ENCODE measurements at regions not wholly inside any gene's neighbourhood (a gene's known extent, or its start where the extent isn't known, plus 50 kb on each side); places are given as distances from the start of the nearest gene placed in this dataset.
A peak's percentile ranks its signal among the peaks of the same experiment; 100 is the strongest.
"Not testable (repeated sequence)": the region's sequence is repeated elsewhere in the genome, so short reads cannot be mapped to it uniquely, and the experiment has no call there.

- no peak for DNase-seq (ENCODE audit: low read depth)
Observed at GRCh38 chr13:89968470-89968869, 1379.0 kb upstream of the MIR17HG start.

- no peak for DNase-seq (ENCODE audit: low read depth)
Observed at GRCh38 chr13:89970353-89970709, 1377.2 kb upstream of the MIR17HG start.

- DNase-seq (ENCODE audit: low read depth), result no peak
Observed at GRCh38 chr13:89977203-89977602, 1370.3 kb upstream of the MIR17HG start.

- peak; percentile 24 for DNase-seq (ENCODE audit: low read depth)
Observed at GRCh38 chr13:89980896-89981295, 1366.6 kb upstream of the MIR17HG start.

- peak; percentile 71 for DNase-seq (ENCODE audit: low read depth)
Observed at GRCh38 chr13:89982407-89983095, 1364.9 kb upstream of the MIR17HG start.

GRCh38 chr13:89988206-89988605 lies 1359.3 kb upstream of the MIR17HG start:
- DNase-seq (ENCODE audit: low read depth), result no peak

GRCh38 chr13:90003566-90003965 lies 1343.9 kb upstream of the MIR17HG start:
- no peak for DNase-seq (ENCODE audit: low read depth)

- DNase-seq (ENCODE audit: low read depth), result no peak
Observed at GRCh38 chr13:90008707-90009149, 1338.8 kb upstream of the MIR17HG start.

DNA sequence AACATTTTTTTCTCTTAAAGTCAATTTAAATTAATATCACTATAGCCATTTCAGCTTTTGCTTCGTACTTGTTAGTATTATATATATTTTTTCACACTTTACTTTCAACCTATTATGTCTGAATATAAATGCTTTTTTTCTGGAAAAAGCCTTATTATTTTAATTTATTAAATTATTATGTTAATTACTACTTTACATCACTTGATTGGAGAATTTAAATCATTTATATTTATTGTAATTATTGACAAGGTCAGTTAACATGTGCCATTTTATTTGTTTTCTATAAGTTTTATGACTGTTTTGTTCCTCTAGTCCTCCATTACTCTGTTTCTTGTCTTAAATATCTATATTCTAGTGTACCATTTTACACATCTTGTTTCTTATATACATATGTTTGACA lies 1333.4 kb upstream of the MIR17HG start:
- no peak for DNase-seq (ENCODE audit: low read depth)

- DNase-seq (ENCODE audit: low read depth), result no peak
Observed at GRCh38 chr13:90015565-90016507, 1331.7 kb upstream of the MIR17HG start.

GRCh38 chr13:90016688-90017087 lies 1330.8 kb upstream of the MIR17HG start:
- DNase-seq (ENCODE audit: low read depth), result no peak

DNA sequence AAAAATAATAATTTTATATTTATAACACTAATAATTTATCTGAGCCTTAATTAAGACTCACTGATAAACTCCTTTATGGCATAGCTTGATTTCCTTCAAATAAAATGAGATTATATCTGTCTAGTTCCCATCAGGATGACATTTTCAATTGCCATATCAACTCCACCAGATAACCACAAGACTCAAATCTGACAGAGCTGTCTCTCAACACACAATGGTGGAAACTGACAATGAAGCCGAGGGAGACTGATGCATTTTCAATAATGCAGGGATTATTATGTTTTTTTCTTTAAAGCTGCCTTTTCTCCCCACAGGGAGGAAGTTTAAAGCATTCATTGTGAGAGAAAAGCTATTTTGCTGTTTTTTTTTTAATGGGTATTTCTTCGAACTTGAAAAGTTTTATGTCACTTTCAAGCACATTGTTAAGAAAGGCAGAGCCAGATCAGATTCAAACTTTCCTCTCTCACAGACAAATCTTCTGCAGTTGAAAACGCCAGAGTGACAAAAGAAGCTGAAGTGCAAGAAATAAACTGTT lies 1326.9 kb upstream of the MIR17HG start:
- no peak for DNase-seq (ENCODE audit: low read depth)

DNA sequence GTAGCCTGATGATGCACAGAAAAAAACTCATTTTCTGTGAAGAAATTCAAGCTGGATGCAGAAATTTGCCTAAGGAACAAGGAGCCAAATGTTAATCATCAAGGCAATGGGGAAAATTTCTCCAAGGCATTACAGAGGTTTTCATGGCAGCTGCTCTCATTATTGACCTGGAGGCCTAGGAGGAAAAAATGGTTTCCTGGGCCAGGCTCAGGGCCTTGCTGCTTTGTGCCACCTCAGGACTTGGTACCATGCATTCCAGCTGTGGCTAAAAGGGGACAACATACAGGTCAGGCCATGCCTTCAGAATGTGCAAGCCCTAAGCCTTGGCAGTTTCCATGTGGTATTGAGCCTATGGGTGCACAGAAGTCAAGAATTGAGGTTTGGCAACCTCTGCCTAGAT lies 1320.1 kb upstream of the MIR17HG start:
- DNase-seq (ENCODE audit: low read depth), result no peak

GRCh38 chr13:90032313-90032712 lies 1315.2 kb upstream of the MIR17HG start:
- DNase-seq (ENCODE audit: low read depth), result no peak

GRCh38 chr13:90032841-90033493 lies 1314.5 kb upstream of the MIR17HG start:
- DNase-seq (ENCODE audit: low read depth), result no peak

DNA sequence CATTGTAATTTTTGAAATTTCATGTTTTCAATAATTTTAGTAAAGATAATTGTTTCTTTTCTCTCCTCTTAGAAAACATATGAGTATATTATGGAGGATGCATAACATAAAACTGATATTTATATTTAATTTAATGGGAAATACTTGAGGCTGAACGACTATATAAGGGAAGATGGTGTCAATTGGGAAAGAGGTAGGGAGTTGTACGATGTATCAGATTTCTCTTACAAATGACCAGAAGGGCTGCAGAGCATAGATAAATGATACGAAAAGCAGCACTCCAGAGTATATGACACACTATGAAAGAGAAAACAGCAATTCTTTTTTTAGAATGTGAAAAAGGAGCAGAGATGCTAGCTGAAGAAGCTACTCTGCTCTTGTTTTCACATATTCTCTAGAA lies 1308.0 kb upstream of the MIR17HG start:
- no peak for DNase-seq (ENCODE audit: low read depth)

DNA sequence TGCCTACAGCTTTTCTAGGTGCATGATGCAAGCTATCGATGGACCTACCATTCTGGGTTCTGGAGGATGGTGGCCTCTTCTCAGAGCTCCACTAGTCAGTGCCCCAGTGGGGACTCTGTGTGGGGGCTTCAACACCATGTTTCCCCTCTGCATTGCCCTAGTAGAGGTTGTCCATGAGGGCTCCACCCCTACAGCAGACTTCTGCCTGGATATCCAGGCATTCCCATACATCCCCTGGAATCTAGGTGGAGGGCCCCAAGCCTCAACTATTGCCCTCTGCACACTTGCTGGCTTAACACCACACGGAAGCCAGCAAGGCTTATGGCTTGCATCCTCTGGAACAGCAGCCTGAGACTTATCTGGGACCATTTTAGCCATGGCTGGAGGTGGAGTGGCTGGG lies 1299.9 kb upstream of the MIR17HG start:
- DNase-seq (ENCODE audit: low read depth), result no peak

- no peak for DNase-seq (ENCODE audit: low read depth)
Observed at GRCh38 chr13:90049989-90050671, 1297.4 kb upstream of the MIR17HG start.

DNA sequence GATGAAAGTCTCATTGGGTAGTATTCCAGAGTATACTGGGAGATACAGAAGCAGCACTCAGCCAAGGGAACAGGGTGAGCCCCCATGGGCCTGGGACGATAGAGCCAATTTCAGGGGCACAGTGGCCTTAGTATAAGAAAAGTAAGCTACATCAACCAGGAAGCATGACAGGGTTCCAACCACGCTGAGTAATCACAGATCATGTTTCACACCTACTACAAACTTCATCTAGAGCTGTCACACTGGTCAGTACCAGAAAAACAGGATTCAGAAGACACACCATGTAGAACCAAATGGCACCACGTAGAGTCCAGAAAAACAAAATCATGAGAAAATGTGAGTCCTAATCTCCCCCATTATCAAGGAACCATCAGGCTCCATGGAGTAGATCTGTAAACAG lies 1292.4 kb upstream of the MIR17HG start:
- peak; percentile 3 for DNase-seq (ENCODE audit: low read depth)

DNA sequence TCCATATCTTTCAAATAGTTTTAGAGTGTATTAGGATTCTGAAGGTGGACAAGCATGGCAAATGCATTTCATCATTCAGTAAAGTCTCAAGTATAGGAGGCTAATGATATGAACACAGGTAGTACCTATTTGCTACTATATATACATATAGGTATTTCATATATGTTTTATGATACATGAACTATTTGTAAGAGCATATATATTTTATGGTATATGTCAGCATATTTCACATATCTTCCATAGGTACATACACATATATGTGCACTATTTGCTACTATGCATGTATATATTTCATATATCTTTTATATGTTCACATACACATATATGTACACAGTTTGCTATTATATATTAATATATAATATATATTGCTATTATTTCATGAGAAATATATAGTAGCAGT lies 1291.7 kb upstream of the MIR17HG start:
- DNase-seq (ENCODE audit: low read depth), result no peak

DNA sequence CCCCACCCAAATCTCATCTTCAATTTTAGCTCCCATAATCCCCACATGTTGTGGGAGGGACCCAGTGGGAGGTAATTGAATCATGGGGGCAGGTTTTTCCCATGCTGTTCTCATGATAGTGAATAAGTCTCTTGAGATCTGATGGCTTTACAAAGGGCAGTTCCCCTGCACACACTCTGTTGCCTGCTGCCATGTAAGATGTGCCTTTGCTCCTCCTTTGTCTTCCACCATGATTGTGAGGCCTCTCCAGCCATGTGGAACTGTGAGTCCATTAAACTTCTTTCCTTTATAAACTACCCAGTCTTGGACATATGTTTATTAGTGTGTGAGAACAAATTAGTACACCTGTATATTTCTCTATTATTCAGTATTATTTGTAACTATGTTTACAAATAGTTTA lies 1283.3 kb upstream of the MIR17HG start:
- DNase-seq (ENCODE audit: low read depth), result not testable (repeated sequence)

DNA sequence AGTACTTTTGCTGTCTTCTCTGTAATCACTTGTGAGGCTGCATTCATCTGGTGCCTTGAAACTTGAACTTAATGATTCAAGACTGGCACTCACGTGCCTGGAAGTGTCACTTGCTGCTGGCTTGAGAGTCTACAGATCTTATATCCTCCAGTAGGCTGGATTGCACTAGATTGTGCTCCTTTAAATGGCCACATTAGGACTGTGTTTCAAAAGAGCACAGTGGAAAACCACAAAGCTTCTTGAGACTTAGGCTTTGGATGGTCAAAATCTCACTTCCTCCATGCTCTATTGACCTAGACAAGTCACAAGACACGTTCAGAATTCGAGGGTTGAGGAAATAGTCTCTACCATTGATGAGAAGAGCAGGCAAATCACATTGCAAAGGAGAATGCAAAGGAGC lies 1278.8 kb upstream of the MIR17HG start:
- DNase-seq (ENCODE audit: low read depth), result no peak

All from amniotic epithelial cell (primary cell).